Upper lobe of right lung (tissue), 1 donor: ENCODE measurements at regions not wholly inside any gene's neighbourhood (a gene's known extent, or its start where the extent isn't known, plus 50 kb on each side); places are given as distances from the start of the nearest gene placed in this dataset.

ENCODE experiments used
- ATAC-seq: fragments of 200-7000 bp; cut with Tn5 transposase; one replicate; pipeline ENCODE4 v1.9.1; 2020; ENCODE audit warnings: mild to moderate bottlenecking, moderate library complexity
- DNase-seq: peaks from one replicate; pipeline ENCODE4 v3.0.0-alpha.2; 2020
- H3K27ac ChIP-seq: fragments of 200-600 bp; one replicate; pipeline ENCODE4 v1.8.0; 2022
- H3K27me3 ChIP-seq: fragments of 200-600 bp; one replicate; pipeline ENCODE4 v1.8.0; 2022; ENCODE audit warnings: mild to moderate bottlenecking
- H3K36me3 ChIP-seq: fragments of 200-600 bp; one replicate; pipeline ENCODE4 v1.8.0; 2022
- H3K4me1 ChIP-seq: fragments of 200-600 bp; one replicate; pipeline ENCODE4 v1.8.0; 2022
- H3K4me3 ChIP-seq: fragments of 200-600 bp; one replicate; pipeline ENCODE4 v1.8.0; 2022; ENCODE audit warnings: mild to moderate bottlenecking
- H3K9me3 ChIP-seq: fragments of 200-600 bp; one replicate; pipeline ENCODE4 v1.8.0; 2022
- CTCF ChIP-seq: fragments of 200-600 bp; IDR thresholded peaks from one replicate; pipeline ENCODE4 v1.8.0; 2022; ENCODE audit warnings: antibody characterized with exemption
- intact Hi-C: fragments of 100-400 bp; cut with DNase I; formaldehyde crosslinking; loops from one replicate; pipeline ENCODE4 v1.11.0; 2022
- donor health status: DM: no; HTN: yes; CAD: no; lungs with severe emphysema.

GRCh38 chr2:239744706-239745340 is 280.3 kb downstream of the NDUFA10 start:
- Histone ChIP-seq H3K4me3 (no peak overlapping the region), H3K27ac (no peak overlapping the region), H3K36me3 (no peaks in the 10 kb centered on the region), H3K27me3 (no peaks in the 10 kb centered on the region), H3K4me1 (no peaks in the 10 kb centered on the region), H3K9me3 (no peaks in the 10 kb centered on the region)
- ATAC-seq (no peak), DNase-seq (no peak)
- no peak for TF ChIP-seq CTCF
- intact Hi-C loops = no loop called here

- no peaks in the 10 kb centered on the region for H3K9me3 ChIP-seq
- no peaks in the 10 kb centered on the region for H3K27me3 ChIP-seq
- no peak for TF ChIP-seq CTCF
- intact Hi-C loops = no loop called here
- no peaks in the 10 kb centered on the region for H3K4me1 ChIP-seq
- no peak overlapping the region for H3K27ac ChIP-seq
- H3K4me3 ChIP-seq = no peak overlapping the region
- no peak for ATAC-seq
- H3K36me3 ChIP-seq = no peaks in the 10 kb centered on the region
- DNase-seq = no peak
Measured at GRCh38 chr2:239743206-239743605, 281.9 kb downstream of the NDUFA10 start.

- H3K9me3 ChIP-seq = no peaks in the 10 kb centered on the region
- no peak for ATAC-seq
- H3K4me3 ChIP-seq = no peak overlapping the region
- H3K27me3 ChIP-seq = no peaks in the 10 kb centered on the region
- no peak overlapping the region for H3K27ac ChIP-seq
- no peaks in the 10 kb centered on the region for H3K4me1 ChIP-seq
- intact Hi-C loops = no loop called here
- DNase-seq = no peak
- TF ChIP-seq CTCF = no peak
- no peaks in the 10 kb centered on the region for H3K36me3 ChIP-seq
Measured at GRCh38 chr2:239742377-239742776, 282.8 kb downstream of the NDUFA10 start.

- Histone ChIP-seq H3K27ac (no peak overlapping the region), H3K27me3 (no peaks in the 10 kb centered on the region), H3K4me1 (no peaks in the 10 kb centered on the region), H3K9me3 (no peaks in the 10 kb centered on the region), H3K4me3 (no peak overlapping the region), H3K36me3 (no peaks in the 10 kb centered on the region)
- ATAC-seq (no peak), DNase-seq (no peak)
- TF ChIP-seq CTCF = no peak
- intact Hi-C loops = no loop called here
Measured at GRCh38 chr2:239739206-239739605, 285.9 kb downstream of the NDUFA10 start.

- TF ChIP-seq CTCF = no peak
- intact Hi-C loops = no loop called here
- no peak overlapping the region for H3K4me3 ChIP-seq
- no peaks in the 10 kb centered on the region for H3K36me3 ChIP-seq
- H3K4me1 ChIP-seq = no peaks in the 10 kb centered on the region
- no peaks in the 10 kb centered on the region for H3K9me3 ChIP-seq
- no peak for DNase-seq
- no peaks in the 10 kb centered on the region for H3K27me3 ChIP-seq
- no peak for ATAC-seq
- H3K27ac ChIP-seq = no peak overlapping the region
Measured at GRCh38 chr2:239738159-239738558, 287.0 kb downstream of the NDUFA10 start.

- intact Hi-C loops = no loop called here
- H3K4me3 ChIP-seq = no peak overlapping the region
- H3K9me3 ChIP-seq = no peaks in the 10 kb centered on the region
- DNase-seq (no peak), ATAC-seq (no peak)
- H3K27ac ChIP-seq = no peak overlapping the region
- no peaks in the 10 kb centered on the region for H3K36me3 ChIP-seq
- H3K4me1 ChIP-seq = no peaks in the 10 kb centered on the region
- no peak for TF ChIP-seq CTCF
- H3K27me3 ChIP-seq = no peaks in the 10 kb centered on the region
Measured at GRCh38 chr2:239737144-239737463, 288.0 kb downstream of the NDUFA10 start.
